Nucleus accumbens (tissue), 56 donors: ENCODE measurements at regions not wholly inside any gene's neighbourhood (a gene's known extent, or its start where the extent isn't known, plus 50 kb on each side); places are given as distances from the start of the nearest gene placed in this dataset.
"Not testable (repeated sequence)": the region's sequence is repeated elsewhere in the genome, so short reads cannot be mapped to it uniquely, and the experiment has no call there.

ENCODE experiments used
- DNase-seq, 56 donors: peaks; one replicate each; lab custom pipeline; 2025; lab: John Stamatoyannopoulos, UW

GRCh38 chr7:146057958-146058357 lies 58.6 kb upstream of the CNTNAP2 start:
- no peak for DNase-seq

DNA sequence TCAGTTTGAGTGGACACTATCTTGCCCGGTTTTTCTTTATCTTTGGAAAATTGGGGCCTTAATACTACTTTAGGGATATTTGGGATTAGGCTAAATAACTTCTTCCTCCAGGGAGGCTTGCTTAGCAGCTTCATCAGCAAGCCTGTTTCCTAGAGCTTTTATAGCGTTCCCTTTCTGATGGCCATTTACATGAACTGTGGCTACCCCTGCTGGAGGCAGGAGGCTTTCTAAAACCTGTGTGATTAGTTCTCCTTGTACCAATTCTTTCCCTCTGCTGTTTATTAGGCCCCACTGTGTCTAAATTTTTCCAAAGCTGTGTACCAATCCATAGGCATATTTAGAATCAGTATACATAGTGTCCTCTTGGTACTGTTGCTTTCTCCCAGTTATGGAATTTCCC lies 61.7 kb upstream of the CNTNAP2 start:
- no peak for DNase-seq

DNA sequence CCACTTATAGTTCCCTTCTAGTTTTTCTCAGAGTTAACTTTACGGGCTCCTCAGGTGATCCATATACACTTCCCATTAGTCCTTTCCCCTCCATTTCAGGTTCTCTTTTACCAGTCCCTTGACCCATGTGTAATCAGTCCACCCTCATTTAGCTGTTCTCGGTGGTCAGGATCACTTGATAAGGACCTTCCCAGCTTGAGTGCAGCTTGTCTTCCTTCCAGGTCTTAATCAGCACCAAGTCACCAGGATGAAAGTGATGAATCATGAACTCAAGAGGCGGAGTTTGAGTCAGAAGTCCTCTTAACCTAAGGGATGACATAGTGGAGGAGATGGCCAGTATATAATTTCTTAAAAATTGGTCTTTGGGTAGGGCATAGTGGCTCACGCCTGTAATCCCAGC lies 63.1 kb upstream of the CNTNAP2 start:
- no peak for DNase-seq

DNA sequence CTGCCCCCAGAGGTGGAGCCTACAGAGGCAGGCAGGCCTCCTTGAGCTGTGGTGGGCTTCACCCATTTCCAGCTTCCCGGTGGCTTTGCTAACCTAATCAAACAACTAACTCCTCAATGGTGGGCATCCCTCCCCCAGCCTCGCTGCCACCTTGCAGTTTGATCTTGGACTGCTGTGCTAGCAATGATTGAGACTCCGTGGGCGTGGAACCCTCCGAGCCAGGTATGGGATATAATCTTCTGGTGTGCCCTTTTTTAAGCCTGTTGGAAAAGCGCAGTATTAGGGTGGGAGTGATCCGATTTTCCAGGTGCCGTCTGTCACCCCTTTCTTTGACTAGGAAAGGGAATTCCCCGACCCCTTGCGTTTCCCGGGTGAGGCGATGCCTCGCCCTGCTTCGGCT lies 73.3 kb upstream of the CNTNAP2 start:
- not testable (repeated sequence) for DNase-seq

DNA sequence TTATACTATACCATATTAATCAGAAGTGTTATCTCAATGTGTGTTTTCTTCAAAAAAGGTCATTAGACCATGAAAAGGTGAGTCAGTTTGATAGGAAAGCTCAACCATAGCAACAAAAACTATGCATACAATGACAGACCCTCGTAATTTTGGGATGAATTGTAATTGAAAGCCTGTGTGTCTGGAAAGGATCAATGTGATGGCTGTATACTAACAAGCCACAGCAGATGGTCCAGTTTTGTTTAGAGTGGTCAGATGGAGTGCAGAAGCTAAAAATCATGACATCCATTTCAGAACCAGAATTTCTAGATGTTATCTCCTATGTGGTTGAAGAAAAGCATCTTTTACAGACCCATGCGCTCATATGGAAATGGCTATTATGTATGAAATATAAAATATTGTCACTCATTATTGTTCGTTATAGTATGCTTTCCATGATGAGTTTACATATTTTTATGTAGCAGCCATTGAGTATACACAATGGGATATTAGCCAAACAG lies 88.3 kb upstream of the CNTNAP2 start:
- DNase-seq: no peak

DNA sequence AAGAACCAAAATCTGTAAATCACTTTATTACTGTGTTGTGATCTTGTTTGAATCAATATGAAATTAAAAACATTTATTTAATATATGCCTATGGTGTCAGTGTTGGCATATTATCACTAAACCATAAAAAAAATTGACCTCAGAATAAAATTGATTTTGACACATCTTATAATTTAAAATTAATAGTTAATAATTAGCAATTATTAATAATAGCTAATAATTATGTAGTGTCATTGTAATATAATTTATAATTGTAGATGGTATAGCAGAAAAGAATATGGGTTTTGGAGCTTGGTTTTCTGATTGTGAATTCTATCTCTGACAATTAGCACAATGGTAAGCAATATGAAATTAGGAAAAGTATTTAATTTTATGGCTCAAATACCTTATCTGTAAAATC lies 89.4 kb upstream of the CNTNAP2 start:
- no peak for DNase-seq

DNA sequence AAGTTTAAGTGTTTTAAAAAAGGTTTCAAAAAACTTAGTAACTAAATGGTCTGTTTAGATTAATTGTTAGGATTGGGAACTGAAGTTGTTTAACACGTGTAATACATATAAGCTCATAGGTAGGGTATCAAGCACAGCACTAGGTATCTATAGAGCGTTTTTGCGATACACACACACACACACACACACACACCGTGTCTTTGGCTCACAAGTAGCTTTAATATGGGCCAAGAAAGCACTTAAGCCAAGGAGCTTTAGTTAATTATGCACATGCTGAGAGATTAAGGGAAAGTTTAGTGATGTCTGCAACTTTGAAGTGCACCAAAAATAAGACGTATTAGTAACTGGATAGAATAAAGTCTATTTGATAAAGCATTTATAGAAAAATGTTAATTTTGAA lies 93.8 kb upstream of the CNTNAP2 start:
- DNase-seq: no peak

GRCh38 chr7:146019041-146020004 lies 97.3 kb upstream of the CNTNAP2 start:
- not testable (repeated sequence) for DNase-seq

DNA sequence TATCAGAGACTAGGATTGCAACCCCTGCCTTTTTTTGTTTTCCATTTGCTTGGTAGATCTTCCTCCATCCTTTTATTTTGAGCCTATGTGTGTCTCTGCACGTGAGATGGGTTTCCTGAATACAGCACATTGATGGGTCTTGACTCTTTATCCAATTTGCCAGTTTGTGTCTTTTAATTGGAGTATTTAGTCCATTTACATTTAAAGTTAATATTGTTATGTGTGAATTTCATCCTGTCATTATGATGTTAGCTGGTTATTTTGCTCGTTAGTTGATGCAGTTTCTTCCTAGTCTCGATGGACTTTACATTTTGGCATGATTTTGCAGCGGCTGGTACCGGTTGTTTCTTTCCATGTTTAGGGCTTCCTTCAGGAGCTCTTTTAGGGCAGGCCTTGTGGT lies 99.2 kb upstream of the CNTNAP2 start:
- not testable (repeated sequence) for DNase-seq

- DNase-seq: not testable (repeated sequence)
Measured at GRCh38 chr7:146014154-146014553, 102.4 kb upstream of the CNTNAP2 start.

GRCh38 chr7:146008293-146008692 lies 108.3 kb upstream of the CNTNAP2 start:
- no peak for DNase-seq

GRCh38 chr7:146004805-146005204 lies 111.8 kb upstream of the CNTNAP2 start:
- DNase-seq: no peak

- DNase-seq: no peak
Measured at GRCh38 chr7:146002431-146003078, 114.0 kb upstream of the CNTNAP2 start.

DNA sequence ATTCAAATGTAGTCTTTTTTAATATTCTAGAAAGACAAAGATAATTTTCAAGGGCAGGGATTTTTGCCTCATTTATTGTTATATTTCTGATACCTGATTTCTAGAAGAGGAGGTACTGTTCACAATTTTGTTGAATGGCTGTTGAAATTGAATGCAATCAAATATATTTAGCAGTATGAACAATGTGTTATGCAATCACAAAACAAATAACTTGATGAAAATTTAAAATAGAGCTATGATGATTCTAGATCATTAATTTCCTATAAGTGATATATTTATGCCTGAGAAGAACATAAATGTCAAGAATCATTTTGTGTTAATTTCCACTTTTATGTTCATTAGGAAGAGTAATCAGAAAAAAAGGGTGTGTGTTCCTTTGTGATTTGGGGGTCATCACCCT lies 114.6 kb upstream of the CNTNAP2 start:
- no peak for DNase-seq

DNA sequence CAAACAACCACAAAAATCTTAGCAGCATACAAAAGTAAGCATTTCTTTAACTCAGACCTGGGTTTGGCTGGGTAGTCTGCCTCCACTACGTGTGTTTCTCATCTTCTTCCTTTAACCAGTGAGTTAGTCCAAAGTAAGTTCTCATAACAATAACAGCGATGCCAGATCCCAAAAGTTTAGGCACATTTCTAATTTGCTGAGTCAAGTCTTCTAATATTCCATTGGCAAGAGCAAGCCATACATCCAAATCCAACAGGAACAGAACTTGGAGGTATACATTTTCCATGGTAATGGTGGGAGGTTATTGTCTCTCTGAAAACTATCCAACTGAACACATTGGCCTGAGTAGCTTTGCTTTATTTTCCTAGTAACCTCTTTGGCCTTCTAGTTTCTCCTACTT lies 115.7 kb upstream of the CNTNAP2 start:
- DNase-seq: no peak

DNA sequence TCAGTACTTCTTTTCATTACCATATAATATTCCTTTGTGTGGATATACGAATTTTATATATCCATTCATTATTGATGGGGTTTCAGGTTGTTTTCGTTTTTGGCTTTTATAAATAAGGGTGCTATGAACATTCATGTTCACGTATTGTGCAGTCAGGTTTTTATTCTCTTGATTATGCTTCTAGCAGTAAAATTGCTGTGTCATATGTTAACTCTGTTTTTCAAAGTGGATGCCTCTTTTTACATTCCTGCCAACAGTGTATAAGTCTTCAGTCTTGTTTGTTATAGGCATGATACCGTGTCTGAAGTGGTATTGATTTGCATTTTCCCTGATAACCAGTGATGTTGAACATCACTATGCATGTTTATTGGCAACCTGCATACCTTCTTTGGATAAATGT lies 127.1 kb upstream of the CNTNAP2 start:
- DNase-seq: no peak

DNA sequence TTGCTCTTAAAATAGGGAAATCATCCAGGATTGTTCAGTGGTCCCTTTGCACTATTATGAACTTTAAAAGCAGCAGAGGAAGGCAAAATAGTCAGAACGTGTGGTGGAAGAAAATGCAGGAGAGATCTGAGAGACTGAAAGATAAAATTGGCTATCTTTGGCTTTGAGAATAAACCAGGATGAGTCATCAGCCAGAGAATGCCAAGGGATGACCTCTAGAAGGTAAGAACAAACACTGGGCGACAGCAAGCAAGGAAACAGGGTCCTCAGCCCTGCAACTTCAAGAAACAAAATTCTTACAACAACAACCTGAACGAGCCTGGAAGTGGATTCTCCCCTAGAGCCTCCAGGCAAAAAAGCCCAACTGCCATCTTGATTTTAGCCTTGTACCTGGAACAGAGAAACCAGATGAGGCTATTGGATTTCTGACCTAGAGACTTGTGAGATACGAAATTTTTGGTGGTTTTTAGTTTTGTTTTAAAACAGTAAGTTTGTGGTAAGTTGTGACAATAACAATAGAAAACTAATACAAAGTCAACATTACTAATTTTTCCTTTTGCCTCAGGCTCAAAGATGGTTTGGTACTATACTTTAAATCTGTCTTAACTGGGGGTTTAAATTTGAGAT lies 130.2 kb upstream of the CNTNAP2 start:
- DNase-seq: no peak

- DNase-seq: no peak
Measured at GRCh38 chr7:145978769-145979168, 137.8 kb upstream of the CNTNAP2 start.

- DNase-seq: no peak
Measured at GRCh38 chr7:145959981-145960380, 156.6 kb upstream of the CNTNAP2 start.

DNA sequence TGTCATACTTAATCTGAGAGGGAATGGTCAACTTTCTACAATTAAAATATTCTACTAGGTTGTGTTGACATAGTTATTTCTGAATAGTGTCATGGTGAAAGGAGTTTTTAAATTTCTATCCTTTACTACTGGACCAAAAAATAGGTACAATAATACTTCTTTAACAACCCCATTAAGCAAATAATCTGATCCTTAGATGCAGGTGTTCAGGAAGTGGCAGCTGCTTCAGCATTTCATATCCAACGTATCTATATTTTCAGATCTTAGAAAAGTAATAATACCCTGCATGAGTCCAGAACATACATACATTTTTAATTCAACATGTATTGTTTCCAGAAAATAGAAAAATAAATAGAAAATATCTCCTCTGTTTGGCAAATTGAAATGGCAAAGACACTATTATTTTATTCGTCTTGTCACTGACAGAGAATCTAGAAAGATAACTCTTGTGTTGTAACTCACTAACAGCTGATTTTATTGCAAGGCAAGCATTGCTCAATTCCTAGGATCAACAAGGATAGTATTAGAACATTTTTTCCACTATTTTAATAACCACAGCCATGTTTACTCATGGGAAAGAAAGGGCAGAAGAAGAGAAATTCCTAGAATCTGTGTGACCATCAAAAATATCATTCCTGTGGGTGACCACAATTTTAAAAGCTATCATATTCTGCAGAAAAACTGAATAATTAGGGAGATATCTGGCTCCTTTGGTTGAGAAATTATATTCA lies 159.3 kb upstream of the CNTNAP2 start:
- DNase-seq: no peak

GRCh38 chr7:145951566-145951965 lies 165.0 kb upstream of the CNTNAP2 start:
- DNase-seq: no peak
